ENCODE measurements at regions not wholly inside any gene's neighbourhood (a gene's known extent, or its start where the extent isn't known, plus 50 kb on each side); places are given as distances from the start of the nearest gene placed in this dataset.

GRCh38 chr1:30451532-30452125 is 271.8 kb downstream of the MATN1 start:
- FAIRE-seq (no peak), DNase-seq (ENCODE audit: insufficient read length, low spot score) (no peak)
- no peak for TF ChIP-seq SPI1 (IDR thresholded peaks at IDR 0.05; ENCODE audit: low read depth, low read length)
- TF ChIP-seq POLR2AphosphoS5 (IDR thresholded peaks at IDR 0.05; ENCODE audit: low read depth, low read length) = no peak
- no peak for TF ChIP-seq POLR2A (IDR thresholded peaks at IDR 0.05; ENCODE audit: low read depth, low read length)
- no peak for TF ChIP-seq PAX5 (IDR thresholded peaks at IDR 0.05; ENCODE audit: insufficient read depth, low read length, severe bottlenecking)
- no peak for TF ChIP-seq TAF1 (IDR thresholded peaks at IDR 0.05; ENCODE audit: low read depth, low read length)
- no peak for TF ChIP-seq POU2F2 (IDR thresholded peaks at IDR 0.05; ENCODE audit: low read depth, low read length)

DNA sequence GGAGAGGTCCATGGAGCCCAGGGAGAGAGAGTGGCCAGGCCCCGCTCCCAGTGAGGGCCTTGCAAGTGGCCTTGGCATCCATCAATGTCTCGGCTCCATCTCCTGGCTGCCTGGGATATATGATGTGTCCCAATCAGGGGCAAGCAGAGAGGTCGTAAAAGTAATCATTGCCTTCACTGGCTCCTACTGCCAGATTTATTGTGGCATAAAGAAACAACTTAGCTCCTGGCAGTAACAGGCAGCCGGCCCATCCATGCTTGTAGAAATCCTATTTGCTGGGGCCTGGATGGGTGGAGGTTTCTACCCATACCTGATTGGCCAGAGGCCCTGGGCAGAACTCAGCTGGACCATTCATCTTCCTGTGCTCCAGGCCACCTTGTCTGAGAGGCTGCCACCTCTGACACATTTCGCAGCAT is 272.6 kb downstream of the MATN1 start:
- TF ChIP-seq POU2F2 (IDR thresholded peaks at IDR 0.05; ENCODE audit: low read depth, low read length) (no peak), POLR2AphosphoS5 (IDR thresholded peaks at IDR 0.05; ENCODE audit: low read depth, low read length) (no peak), PAX5 (IDR thresholded peaks at IDR 0.05; ENCODE audit: insufficient read depth, low read length, severe bottlenecking) (no peak), SPI1 (IDR thresholded peaks at IDR 0.05; ENCODE audit: low read depth, low read length) (no peak), TAF1 (IDR thresholded peaks at IDR 0.05; ENCODE audit: low read depth, low read length) (no peak), POLR2A (IDR thresholded peaks at IDR 0.05; ENCODE audit: low read depth, low read length) (no peak)
- DNase-seq (ENCODE audit: insufficient read length, low spot score) = no peak
- no peak for FAIRE-seq

- no peak for TF ChIP-seq SPI1 (IDR thresholded peaks at IDR 0.05; ENCODE audit: low read depth, low read length)
- TF ChIP-seq POLR2AphosphoS5 (IDR thresholded peaks at IDR 0.05; ENCODE audit: low read depth, low read length) = no peak
- TF ChIP-seq TAF1 (IDR thresholded peaks at IDR 0.05; ENCODE audit: low read depth, low read length) = no peak
- FAIRE-seq (no peak), DNase-seq (ENCODE audit: insufficient read length, low spot score) (no peak)
Measured at GRCh38 chr1:30450148-30450817, 273.1 kb downstream of the MATN1 start.

- DNase-seq (ENCODE audit: insufficient read length, low spot score) (no peak), FAIRE-seq (no peak)
- TF ChIP-seq SPI1 (IDR thresholded peaks at IDR 0.05; ENCODE audit: low read depth, low read length) (no peak), POLR2A (IDR thresholded peaks at IDR 0.05; ENCODE audit: low read depth, low read length) (no peak), POLR2AphosphoS5 (IDR thresholded peaks at IDR 0.05; ENCODE audit: low read depth, low read length) (no peak), POU2F2 (IDR thresholded peaks at IDR 0.05; ENCODE audit: low read depth, low read length) (no peak), PAX5 (IDR thresholded peaks at IDR 0.05; ENCODE audit: insufficient read depth, low read length, severe bottlenecking) (no peak), TAF1 (IDR thresholded peaks at IDR 0.05; ENCODE audit: low read depth, low read length) (no peak)
Measured at GRCh38 chr1:30449428-30450147, 273.8 kb downstream of the MATN1 start.

DNA sequence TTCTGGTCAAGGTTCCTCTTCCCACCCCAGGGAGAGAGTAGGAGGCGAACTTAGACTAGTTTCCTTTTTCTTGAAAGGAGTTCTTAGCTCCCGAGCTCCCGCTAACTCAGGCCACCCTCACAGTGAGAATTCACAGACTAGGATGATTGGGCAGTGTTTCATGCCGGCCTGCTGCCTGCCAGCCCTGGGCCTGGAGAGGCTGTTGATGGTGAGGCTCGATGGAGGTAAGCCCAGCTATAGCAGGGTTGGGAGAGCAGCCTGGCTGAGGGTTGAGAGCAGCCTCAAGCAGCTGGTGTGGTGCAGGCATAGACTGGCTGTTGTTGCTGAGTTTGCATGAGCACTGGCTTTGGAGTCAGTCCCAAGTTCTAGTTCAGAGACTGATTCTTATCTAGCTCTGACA is 274.4 kb downstream of the MATN1 start:
- TF ChIP-seq POLR2AphosphoS5 (IDR thresholded peaks at IDR 0.05; ENCODE audit: low read depth, low read length) = no peak
- no peak for TF ChIP-seq TAF1 (IDR thresholded peaks at IDR 0.05; ENCODE audit: low read depth, low read length)
- no peak for TF ChIP-seq POLR2A (IDR thresholded peaks at IDR 0.05; ENCODE audit: low read depth, low read length)
- DNase-seq (ENCODE audit: insufficient read length, low spot score) (no peak), FAIRE-seq (no peak)

- DNase-seq (ENCODE audit: insufficient read length, low spot score) = no peak
- no peak for TF ChIP-seq POLR2AphosphoS5 (IDR thresholded peaks at IDR 0.05; ENCODE audit: low read depth, low read length)
- TF ChIP-seq TAF1 (IDR thresholded peaks at IDR 0.05; ENCODE audit: low read depth, low read length) = no peak
- no peak for TF ChIP-seq POLR2A (IDR thresholded peaks at IDR 0.05; ENCODE audit: low read depth, low read length)
- no peak for TF ChIP-seq PAX5 (IDR thresholded peaks at IDR 0.05; ENCODE audit: insufficient read depth, low read length, severe bottlenecking)
- no peak for TF ChIP-seq SPI1 (IDR thresholded peaks at IDR 0.05; ENCODE audit: low read depth, low read length)
- TF ChIP-seq POU2F2 (IDR thresholded peaks at IDR 0.05; ENCODE audit: low read depth, low read length) = no peak
- FAIRE-seq = no peak
Measured at GRCh38 chr1:30447701-30448100, 275.7 kb downstream of the MATN1 start.

DNA sequence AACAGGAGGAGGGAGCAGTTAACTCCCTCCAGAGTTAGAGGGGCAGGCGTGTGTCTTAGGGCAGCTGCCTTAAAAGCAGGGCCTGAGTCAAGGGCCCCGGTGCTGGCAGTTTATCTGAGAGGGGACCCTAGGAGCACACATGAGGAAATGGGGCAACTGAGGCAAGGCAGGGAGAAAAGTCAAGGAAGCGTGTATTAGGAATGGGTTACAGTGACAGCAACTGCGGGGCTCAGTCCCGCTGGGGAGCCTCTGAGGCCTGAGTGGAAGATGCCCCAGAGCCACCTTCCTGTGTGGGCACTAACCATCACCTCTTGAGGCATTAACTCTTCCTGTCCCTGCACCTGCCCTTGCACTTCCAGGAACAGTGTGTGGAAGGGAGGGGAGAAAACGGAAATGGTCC is 276.3 kb downstream of the MATN1 start:
- DNase-seq (ENCODE audit: insufficient read length, low spot score) (no peak), FAIRE-seq (no peak)
- TF ChIP-seq SPI1 (IDR thresholded peaks at IDR 0.05; ENCODE audit: low read depth, low read length) (no peak), POLR2A (IDR thresholded peaks at IDR 0.05; ENCODE audit: low read depth, low read length) (no peak), PAX5 (IDR thresholded peaks at IDR 0.05; ENCODE audit: insufficient read depth, low read length, severe bottlenecking) (no peak), POU2F2 (IDR thresholded peaks at IDR 0.05; ENCODE audit: low read depth, low read length) (no peak), POLR2AphosphoS5 (IDR thresholded peaks at IDR 0.05; ENCODE audit: low read depth, low read length) (no peak), TAF1 (IDR thresholded peaks at IDR 0.05; ENCODE audit: low read depth, low read length) (no peak)

DNA sequence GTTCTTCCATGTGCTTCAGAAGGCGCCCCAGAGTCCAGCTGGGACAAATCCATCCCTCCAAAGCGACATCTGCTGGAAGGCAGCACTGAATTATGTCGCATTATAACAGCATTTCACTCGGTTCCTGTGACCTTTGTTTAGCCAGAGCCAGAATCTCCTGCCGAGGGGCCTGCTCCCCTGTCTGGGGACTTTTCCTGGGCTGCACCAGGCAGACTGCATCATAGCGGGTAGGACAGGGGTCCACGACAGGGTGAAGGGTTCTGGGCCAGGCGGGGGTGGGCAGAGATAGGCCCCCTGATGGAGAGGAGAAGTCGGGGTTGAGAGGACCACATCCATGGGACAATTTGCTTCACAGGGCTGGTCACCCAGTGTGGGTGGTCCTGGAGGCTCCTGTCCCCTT is 276.9 kb downstream of the MATN1 start:
- no peak for DNase-seq (ENCODE audit: insufficient read length, low spot score)
- no peak for FAIRE-seq
- TF ChIP-seq POLR2A (IDR thresholded peaks at IDR 0.05; ENCODE audit: low read depth, low read length) (no peak), SPI1 (IDR thresholded peaks at IDR 0.05; ENCODE audit: low read depth, low read length) (no peak), PAX5 (IDR thresholded peaks at IDR 0.05; ENCODE audit: insufficient read depth, low read length, severe bottlenecking) (no peak), POLR2AphosphoS5 (IDR thresholded peaks at IDR 0.05; ENCODE audit: low read depth, low read length) (no peak), TAF1 (IDR thresholded peaks at IDR 0.05; ENCODE audit: low read depth, low read length) (no peak), POU2F2 (IDR thresholded peaks at IDR 0.05; ENCODE audit: low read depth, low read length) (no peak)

DNA sequence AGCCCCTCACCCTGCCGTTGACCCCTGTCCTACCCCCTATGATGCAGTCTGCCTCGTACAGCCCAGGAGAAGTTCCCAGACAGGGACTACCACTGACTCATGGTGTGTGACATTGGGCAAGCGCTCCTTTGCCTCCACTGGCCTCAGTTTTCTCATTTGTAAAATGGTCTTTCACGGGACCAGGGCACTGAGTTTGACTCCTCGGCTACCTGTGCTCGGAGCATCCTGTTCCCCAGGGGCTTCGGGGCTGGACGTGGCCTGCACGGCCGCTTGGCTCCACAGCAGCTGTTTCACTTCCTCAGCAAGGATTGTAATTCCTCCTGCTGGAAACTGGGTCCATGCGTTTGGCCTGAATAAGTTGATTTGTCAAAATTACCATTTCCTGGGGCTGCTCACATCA is 277.3 kb downstream of the MATN1 start:
- TF ChIP-seq POLR2A (IDR thresholded peaks at IDR 0.05; ENCODE audit: low read depth, low read length) = no peak
- no peak for TF ChIP-seq POU2F2 (IDR thresholded peaks at IDR 0.05; ENCODE audit: low read depth, low read length)
- no peak for TF ChIP-seq PAX5 (IDR thresholded peaks at IDR 0.05; ENCODE audit: insufficient read depth, low read length, severe bottlenecking)
- TF ChIP-seq POLR2AphosphoS5 (IDR thresholded peaks at IDR 0.05; ENCODE audit: low read depth, low read length) = no peak
- no peak for TF ChIP-seq SPI1 (IDR thresholded peaks at IDR 0.05; ENCODE audit: low read depth, low read length)
- TF ChIP-seq TAF1 (IDR thresholded peaks at IDR 0.05; ENCODE audit: low read depth, low read length) = no peak
- DNase-seq (ENCODE audit: insufficient read length, low spot score) = no peak
- no peak for FAIRE-seq
